GM12891 (cell line): ENCODE measurements at regions not wholly inside any gene's neighbourhood (a gene's known extent, or its start where the extent isn't known, plus 50 kb on each side); places are given as distances from the start of the nearest gene placed in this dataset.

Source experiments
- PAX5 ChIP-seq: IDR thresholded peaks from 2 replicates; pipeline ENCODE4 v1.6.1; 2011; ENCODE audit warnings: low read length, moderate library complexity, mild to moderate bottlenecking; ENCODE audit not compliant: insufficient read depth, severe bottlenecking
- POLR2A ChIP-seq: IDR thresholded peaks from 2 replicates; pipeline ENCODE4 v1.6.1; 2011; ENCODE audit warnings: low read depth, low read length, control low read depth
- POLR2AphosphoS5 ChIP-seq: IDR thresholded peaks from 2 replicates; pipeline ENCODE4 v1.6.1; 2011; ENCODE audit warnings: low read depth, low read length, control low read depth
- POU2F2 ChIP-seq: IDR thresholded peaks from 2 replicates; pipeline ENCODE4 v1.6.1; 2011; ENCODE audit warnings: low read depth, mild to moderate bottlenecking, control low read depth, low read length, moderate library complexity
- SPI1 ChIP-seq: IDR thresholded peaks from 2 replicates; pipeline ENCODE4 v1.6.1; 2011; ENCODE audit warnings: low read depth, low read length, control low read depth
- TAF1 ChIP-seq: IDR thresholded peaks from 2 replicates; pipeline ENCODE4 v1.6.1; 2011; ENCODE audit warnings: low read depth, low read length, control low read depth

DNA sequence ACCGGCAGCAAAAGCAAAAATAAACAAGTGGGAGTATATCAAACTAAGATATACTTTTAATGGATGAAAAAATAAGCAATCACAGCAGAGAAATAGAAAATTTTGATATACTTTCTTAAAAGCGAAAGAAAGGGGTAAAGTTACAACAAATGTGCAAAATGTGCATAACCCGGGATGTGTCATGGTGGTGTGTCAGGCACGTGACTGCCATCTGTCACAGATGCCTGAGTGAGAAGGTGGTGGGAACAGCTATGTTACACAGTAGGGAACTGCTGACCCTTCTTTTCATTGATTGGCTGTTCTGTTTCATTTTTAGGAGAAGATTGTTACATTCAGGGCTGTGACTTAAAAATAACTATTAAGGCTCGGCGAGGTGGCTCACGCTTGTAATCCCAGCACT is 168.1 kb upstream of the PELI2 start:
- TF ChIP-seq POLR2A (no peak), SPI1 (no peak), POLR2AphosphoS5 (no peak), POU2F2 (no peak), TAF1 (no peak), PAX5 (no peak)
